H1 (cell line): ENCODE measurements at regions not wholly inside any gene's neighbourhood (a gene's known extent, or its start where the extent isn't known, plus 50 kb on each side); places are given as distances from the start of the nearest gene placed in this dataset.

Experiments
- ASH2L ChIP-seq: fragments of 200-600, 300-600 bp; sonication (generic); IDR thresholded peaks from one replicate; pipeline ENCODE4 v1.7.1; 2017; ENCODE audit warnings: low read length
- HDAC2 ChIP-seq, 2 experiments: fragments of 300-600 bp in 1 of 2; sonication (generic) in 1 of 2; IDR thresholded peaks; 2 replicates each; pipeline ENCODE4 v1.6.1; 2011 to 2012; ENCODE audit warnings: low read depth in 2 of 2, low read length in 2 of 2, mild to moderate bottlenecking in 2 of 2, moderate library complexity in 2 of 2, borderline replicate concordance in 1 of 2, inconsistent platforms in 1 of 2
- HDAC6 ChIP-seq: IDR thresholded peaks from one replicate; pipeline ENCODE4 v1.7.1; 2012; ENCODE audit warnings: low read depth, mild to moderate bottlenecking, inconsistent platforms, low read length, moderate library complexity
- MAFK ChIP-seq: IDR thresholded peaks from 2 replicates; pipeline ENCODE4 v1.6.1; 2012; ENCODE audit warnings: low read depth, mild to moderate bottlenecking, improper control_type of control experiment, low read length
- RXRA ChIP-seq: IDR thresholded peaks from 2 replicates; pipeline ENCODE4 v1.6.1; 2011; ENCODE audit warnings: low read depth, mild to moderate bottlenecking, low read length, moderate library complexity; ENCODE audit not compliant: insufficient read depth
- SIX5 ChIP-seq: IDR thresholded peaks from 2 replicates; pipeline ENCODE4 v1.6.1; 2011; ENCODE audit warnings: mild to moderate bottlenecking, low read depth, low read length
- ZNF274 ChIP-seq: IDR thresholded peaks from 2 replicates; pipeline ENCODE4 v1.7.0; 2012; ENCODE audit warnings: low read length, borderline replicate concordance; ENCODE audit errors: extremely low read depth

- TF ChIP-seq RXRA (no peak), HDAC6 (no peak), SIX5 (no peak), HDAC2 (IDR thresholded peaks at IDR 0.05; ENCODE audit: borderline replicate concordance in 1 of 2, low read depth in 2 of 2, low read length in 2 of 2) (no peak), MAFK (no peak), ZNF274 (no peak), ASH2L (no peak)
Observed at GRCh38 chr13:111557921-111558699, 237.7 kb downstream of the TEX29 start (continued).
